GM23338 (cell line): ENCODE measurements at regions not wholly inside any gene's neighbourhood (a gene's known extent, or its start where the extent isn't known, plus 50 kb on each side); places are given as distances from the start of the nearest gene placed in this dataset.

Source experiments
- ATAC-seq: fragments of 200-7000 bp; cut with Tn5 transposase; 3 replicates; pipeline ENCODE4 v1.9.1; 2020
- DNase-seq: peaks from one replicate; pipeline ENCODE4 v3.0.0-alpha.2; 2015; ENCODE audit warnings: low spot score
- H2AFZ ChIP-seq: fragments of 200-600 bp; sonication (generic); 2 replicates; pipeline ENCODE4 v1.8.0; 2016; ENCODE audit warnings: antibody characterized with exemption, mild to moderate bottlenecking, moderate library complexity
- H3F3A ChIP-seq: fragments of 200-600 bp; sonication (generic); replicated peaks from 2 replicates; pipeline ENCODE4 v1.8.0; 2017; ENCODE audit warnings: antibody characterized with exemption, mixed run types, low read depth
- H3K27ac ChIP-seq: fragments of 200-600 bp; sonication (generic); 2 replicates; pipeline ENCODE4 v1.6.1; 2016; ENCODE audit warnings: low read depth
- H3K27me3 ChIP-seq: fragments of 200-600 bp; sonication (generic); 2 replicates; pipeline ENCODE4 v1.8.0; 2016; ENCODE audit warnings: mild to moderate bottlenecking, mixed run types, moderate library complexity; ENCODE audit not compliant: insufficient read depth
- H3K36me3 ChIP-seq: fragments of 200-600 bp; sonication (generic); 2 replicates; pipeline ENCODE4 v1.8.0; 2016; ENCODE audit warnings: mild to moderate bottlenecking; ENCODE audit not compliant: insufficient read depth
- H3K4me1 ChIP-seq: fragments of 200-600 bp; sonication (generic); 2 replicates; pipeline ENCODE4 v1.8.0; 2016; ENCODE audit warnings: mild to moderate bottlenecking, moderate library complexity; ENCODE audit not compliant: insufficient read depth
- H3K4me2 ChIP-seq: fragments of 200-600 bp; sonication (generic); 2 replicates; pipeline ENCODE4 v1.7.1; 2017; ENCODE audit warnings: mixed run types
- H3K4me3 ChIP-seq: fragments of 200-600 bp; sonication (generic); 2 replicates; pipeline ENCODE4 v1.6.1; 2016; ENCODE audit warnings: mixed run types
- H3K79me2 ChIP-seq: fragments of 200-600 bp; sonication (generic); replicated peaks from 2 replicates; pipeline ENCODE4 v1.8.0; 2017; ENCODE audit warnings: mild to moderate bottlenecking; ENCODE audit not compliant: insufficient read depth
- H3K9me2 ChIP-seq: fragments of 200-600 bp; sonication (generic); 2 replicates; pipeline ENCODE4 v1.8.0; 2017; ENCODE audit not compliant: insufficient read depth
- H4K20me1 ChIP-seq: fragments of 200-600 bp; sonication (generic); replicated peaks from 2 replicates; pipeline ENCODE4 v1.8.0; 2017; ENCODE audit warnings: mild to moderate bottlenecking; ENCODE audit not compliant: insufficient read depth
- H3K27ac Mint-ChIP-seq: 2 replicates; pipeline ENCODE4 v1.8.0; 2020; ENCODE audit warnings: inconsistent platforms, mild to moderate bottlenecking, moderate library complexity, mixed read lengths
- H3K27me3 Mint-ChIP-seq: 3 replicates; pipeline ENCODE4 v1.8.0; 2022; ENCODE audit warnings: low read depth, mild to moderate bottlenecking, moderate library complexity, mixed read lengths, inconsistent platforms; ENCODE audit not compliant: insufficient read depth, poor library complexity
- H3K36me3 Mint-ChIP-seq: 3 replicates; pipeline ENCODE4 v1.8.0; 2021; ENCODE audit warnings: low read depth, mild to moderate bottlenecking, inconsistent platforms, moderate library complexity, mixed read lengths
- H3K4me1 Mint-ChIP-seq: 3 replicates; pipeline ENCODE4 v1.8.0; 2020; ENCODE audit warnings: mild to moderate bottlenecking, inconsistent platforms, mixed read lengths
- H3K4me3 Mint-ChIP-seq: 3 replicates; pipeline ENCODE4 v1.8.0; 2021; ENCODE audit warnings: moderate library complexity, mild to moderate bottlenecking, inconsistent platforms, mixed read lengths
- H3K9me3 Mint-ChIP-seq: 3 replicates; pipeline ENCODE4 v1.8.0; 2020; ENCODE audit warnings: moderate library complexity, mild to moderate bottlenecking, inconsistent platforms, mixed read lengths
- CREB1 ChIP-seq: fragments of 250-450 bp; sonication (Bioruptor Pico); IDR thresholded peaks from 2 replicates; pipeline ENCODE4 v1.5.0; 2020; ENCODE audit warnings: low read depth, mild to moderate bottlenecking, moderate library complexity
- EZH2 ChIP-seq: fragments of 200-600 bp; sonication (generic); IDR thresholded peaks from one replicate; pipeline ENCODE4 v1.8.0; 2017; ENCODE audit warnings: antibody characterized with exemption, mild to moderate bottlenecking, low read depth; ENCODE audit not compliant: unreplicated experiment
- EZH2phosphoT487 ChIP-seq: fragments of 200-600 bp; sonication (generic); IDR thresholded peaks from one replicate; pipeline ENCODE4 v1.8.1; 2018; ENCODE audit warnings: antibody characterized with exemption; ENCODE audit not compliant: unreplicated experiment
- JUNB ChIP-seq: IDR thresholded peaks from one replicate; pipeline ENCODE4 v1.6.1; 2016; ENCODE audit warnings: antibody characterized with exemption; ENCODE audit not compliant: unreplicated experiment
- NANOG ChIP-seq: IDR thresholded peaks from 2 replicates; pipeline ENCODE4 v1.6.1; 2016; ENCODE audit warnings: antibody characterized with exemption, borderline replicate concordance
- POLR2AphosphoS5 ChIP-seq: IDR thresholded peaks from 2 replicates; pipeline ENCODE4 v1.6.1; 2016; ENCODE audit warnings: antibody characterized with exemption, low read depth
- STAT1 ChIP-seq: IDR thresholded peaks from one replicate; pipeline ENCODE4 v1.6.1; 2016; ENCODE audit warnings: antibody characterized with exemption; ENCODE audit not compliant: unreplicated experiment
- ZNF114 ChIP-seq: fragments of 250-450 bp; sonication (Bioruptor Pico); IDR thresholded peaks from 2 replicates; pipeline ENCODE4 v1.5.0; 2020; ENCODE audit warnings: mild to moderate bottlenecking, moderate library complexity
- ZNF331 ChIP-seq: fragments of 250-450 bp; sonication (Bioruptor Pico); IDR thresholded peaks from 2 replicates; pipeline ENCODE4 v1.5.0; 2020; ENCODE audit warnings: low read depth, mild to moderate bottlenecking, moderate library complexity
- TF ChIP-seq, protein P1 (sequence below): IDR thresholded peaks from one replicate; pipeline ENCODE4 v1.6.1; 2018; ENCODE audit warnings: antibody characterized with exemption; ENCODE audit not compliant: unreplicated experiment
- TF ChIP-seq, protein P2 (sequence below): fragments of 250-450 bp; sonication (Bioruptor Pico); IDR thresholded peaks from 2 replicates; pipeline ENCODE4 v1.5.0; 2020; ENCODE audit warnings: mild to moderate bottlenecking, moderate library complexity
- TF ChIP-seq, protein P3 (sequence below), 2 experiments: fragments of 200-600 bp in 1 of 2; sonication (generic) in 1 of 2; conservative IDR thresholded peaks; 2 replicates each; pipeline versions ENCODE4 v1.5.1 to v1.6.1; 2016 to 2017; ENCODE audit warnings: antibody characterized with exemption in 2 of 2, low read depth in 2 of 2, mild to moderate bottlenecking in 2 of 2, moderate library complexity in 1 of 2
- TF ChIP-seq, protein P4 (sequence below): IDR thresholded peaks from 2 replicates; pipeline ENCODE4 v1.6.1; 2016; ENCODE audit warnings: antibody characterized with exemption

DNA sequence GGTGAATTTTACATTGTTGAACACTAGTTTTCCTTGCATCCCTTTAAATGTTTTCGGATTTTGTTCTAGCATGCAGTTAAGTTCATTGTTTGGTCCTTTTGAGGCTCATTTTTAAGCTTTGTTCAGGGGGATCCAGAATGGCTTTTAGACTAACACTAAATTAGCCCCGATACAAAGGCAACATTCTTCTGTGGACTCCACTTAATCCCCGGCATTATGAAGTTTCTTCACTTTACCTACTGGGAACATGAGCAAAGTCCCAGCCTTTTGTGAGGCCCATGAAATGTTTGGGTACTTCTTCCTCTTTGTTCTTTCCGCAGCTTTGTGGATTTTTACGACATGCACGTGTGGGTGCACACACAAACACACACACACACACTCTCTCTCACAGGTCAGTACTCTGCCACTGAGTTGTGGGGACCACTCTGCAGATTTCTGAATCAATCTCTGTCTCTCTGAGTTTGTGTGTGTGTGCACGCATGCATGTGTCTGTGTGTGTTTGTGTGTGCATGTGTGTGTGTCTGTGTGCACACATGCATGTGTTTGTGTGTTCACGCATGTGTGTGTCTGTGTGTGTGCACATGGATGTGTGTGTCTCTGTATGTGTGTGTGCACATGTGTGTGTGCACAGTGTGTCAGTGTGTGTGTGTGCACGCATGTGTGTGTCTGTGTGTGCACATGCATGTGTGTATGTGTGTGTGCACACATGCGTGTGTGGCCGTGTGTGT is 240.4 kb upstream of the TNRC6C start:
- no peak overlapping the region for H3K27ac Mint-ChIP-seq
- H3K9me3 Mint-ChIP-seq = peaks cover 41% of the 10 kb centered on the region
- no peak overlapping the region for H2AFZ ChIP-seq
- no peak overlapping the region for H3K4me2 ChIP-seq
- no peak overlapping the region for H3K27ac ChIP-seq
- no peak overlapping the region for H3K4me3 Mint-ChIP-seq
- H4K20me1 ChIP-seq = no peaks in the 10 kb centered on the region
- H3K36me3 Mint-ChIP-seq = peaks cover 21% of the 10 kb centered on the region
- H3K79me2 ChIP-seq = no peaks in the 10 kb centered on the region
- peaks cover 4% of the 10 kb centered on the region; the same call in 1 of the 2 replicates for H3K36me3 ChIP-seq
- no peak for ATAC-seq
- TF ChIP-seq CREB1 (CRISPR knock-in tag) (no peak), ZNF331 (CRISPR knock-in tag) (no peak), EZH2phosphoT487 (no peak), NANOG (no peak), JUNB (no peak), POLR2AphosphoS5 (no peak), EZH2 (no peak), ZNF114 (CRISPR knock-in tag) (no peak), STAT1 (no peak)
- TF ChIP-seq, protein P1, sequence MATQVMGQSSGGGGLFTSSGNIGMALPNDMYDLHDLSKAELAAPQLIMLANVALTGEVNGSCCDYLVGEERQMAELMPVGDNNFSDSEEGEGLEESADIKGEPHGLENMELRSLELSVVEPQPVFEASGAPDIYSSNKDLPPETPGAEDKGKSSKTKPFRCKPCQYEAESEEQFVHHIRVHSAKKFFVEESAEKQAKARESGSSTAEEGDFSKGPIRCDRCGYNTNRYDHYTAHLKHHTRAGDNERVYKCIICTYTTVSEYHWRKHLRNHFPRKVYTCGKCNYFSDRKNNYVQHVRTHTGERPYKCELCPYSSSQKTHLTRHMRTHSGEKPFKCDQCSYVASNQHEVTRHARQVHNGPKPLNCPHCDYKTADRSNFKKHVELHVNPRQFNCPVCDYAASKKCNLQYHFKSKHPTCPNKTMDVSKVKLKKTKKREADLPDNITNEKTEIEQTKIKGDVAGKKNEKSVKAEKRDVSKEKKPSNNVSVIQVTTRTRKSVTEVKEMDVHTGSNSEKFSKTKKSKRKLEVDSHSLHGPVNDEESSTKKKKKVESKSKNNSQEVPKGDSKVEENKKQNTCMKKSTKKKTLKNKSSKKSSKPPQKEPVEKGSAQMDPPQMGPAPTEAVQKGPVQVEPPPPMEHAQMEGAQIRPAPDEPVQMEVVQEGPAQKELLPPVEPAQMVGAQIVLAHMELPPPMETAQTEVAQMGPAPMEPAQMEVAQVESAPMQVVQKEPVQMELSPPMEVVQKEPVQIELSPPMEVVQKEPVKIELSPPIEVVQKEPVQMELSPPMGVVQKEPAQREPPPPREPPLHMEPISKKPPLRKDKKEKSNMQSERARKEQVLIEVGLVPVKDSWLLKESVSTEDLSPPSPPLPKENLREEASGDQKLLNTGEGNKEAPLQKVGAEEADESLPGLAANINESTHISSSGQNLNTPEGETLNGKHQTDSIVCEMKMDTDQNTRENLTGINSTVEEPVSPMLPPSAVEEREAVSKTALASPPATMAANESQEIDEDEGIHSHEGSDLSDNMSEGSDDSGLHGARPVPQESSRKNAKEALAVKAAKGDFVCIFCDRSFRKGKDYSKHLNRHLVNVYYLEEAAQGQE = no peak
- TF ChIP-seq, protein P2, sequence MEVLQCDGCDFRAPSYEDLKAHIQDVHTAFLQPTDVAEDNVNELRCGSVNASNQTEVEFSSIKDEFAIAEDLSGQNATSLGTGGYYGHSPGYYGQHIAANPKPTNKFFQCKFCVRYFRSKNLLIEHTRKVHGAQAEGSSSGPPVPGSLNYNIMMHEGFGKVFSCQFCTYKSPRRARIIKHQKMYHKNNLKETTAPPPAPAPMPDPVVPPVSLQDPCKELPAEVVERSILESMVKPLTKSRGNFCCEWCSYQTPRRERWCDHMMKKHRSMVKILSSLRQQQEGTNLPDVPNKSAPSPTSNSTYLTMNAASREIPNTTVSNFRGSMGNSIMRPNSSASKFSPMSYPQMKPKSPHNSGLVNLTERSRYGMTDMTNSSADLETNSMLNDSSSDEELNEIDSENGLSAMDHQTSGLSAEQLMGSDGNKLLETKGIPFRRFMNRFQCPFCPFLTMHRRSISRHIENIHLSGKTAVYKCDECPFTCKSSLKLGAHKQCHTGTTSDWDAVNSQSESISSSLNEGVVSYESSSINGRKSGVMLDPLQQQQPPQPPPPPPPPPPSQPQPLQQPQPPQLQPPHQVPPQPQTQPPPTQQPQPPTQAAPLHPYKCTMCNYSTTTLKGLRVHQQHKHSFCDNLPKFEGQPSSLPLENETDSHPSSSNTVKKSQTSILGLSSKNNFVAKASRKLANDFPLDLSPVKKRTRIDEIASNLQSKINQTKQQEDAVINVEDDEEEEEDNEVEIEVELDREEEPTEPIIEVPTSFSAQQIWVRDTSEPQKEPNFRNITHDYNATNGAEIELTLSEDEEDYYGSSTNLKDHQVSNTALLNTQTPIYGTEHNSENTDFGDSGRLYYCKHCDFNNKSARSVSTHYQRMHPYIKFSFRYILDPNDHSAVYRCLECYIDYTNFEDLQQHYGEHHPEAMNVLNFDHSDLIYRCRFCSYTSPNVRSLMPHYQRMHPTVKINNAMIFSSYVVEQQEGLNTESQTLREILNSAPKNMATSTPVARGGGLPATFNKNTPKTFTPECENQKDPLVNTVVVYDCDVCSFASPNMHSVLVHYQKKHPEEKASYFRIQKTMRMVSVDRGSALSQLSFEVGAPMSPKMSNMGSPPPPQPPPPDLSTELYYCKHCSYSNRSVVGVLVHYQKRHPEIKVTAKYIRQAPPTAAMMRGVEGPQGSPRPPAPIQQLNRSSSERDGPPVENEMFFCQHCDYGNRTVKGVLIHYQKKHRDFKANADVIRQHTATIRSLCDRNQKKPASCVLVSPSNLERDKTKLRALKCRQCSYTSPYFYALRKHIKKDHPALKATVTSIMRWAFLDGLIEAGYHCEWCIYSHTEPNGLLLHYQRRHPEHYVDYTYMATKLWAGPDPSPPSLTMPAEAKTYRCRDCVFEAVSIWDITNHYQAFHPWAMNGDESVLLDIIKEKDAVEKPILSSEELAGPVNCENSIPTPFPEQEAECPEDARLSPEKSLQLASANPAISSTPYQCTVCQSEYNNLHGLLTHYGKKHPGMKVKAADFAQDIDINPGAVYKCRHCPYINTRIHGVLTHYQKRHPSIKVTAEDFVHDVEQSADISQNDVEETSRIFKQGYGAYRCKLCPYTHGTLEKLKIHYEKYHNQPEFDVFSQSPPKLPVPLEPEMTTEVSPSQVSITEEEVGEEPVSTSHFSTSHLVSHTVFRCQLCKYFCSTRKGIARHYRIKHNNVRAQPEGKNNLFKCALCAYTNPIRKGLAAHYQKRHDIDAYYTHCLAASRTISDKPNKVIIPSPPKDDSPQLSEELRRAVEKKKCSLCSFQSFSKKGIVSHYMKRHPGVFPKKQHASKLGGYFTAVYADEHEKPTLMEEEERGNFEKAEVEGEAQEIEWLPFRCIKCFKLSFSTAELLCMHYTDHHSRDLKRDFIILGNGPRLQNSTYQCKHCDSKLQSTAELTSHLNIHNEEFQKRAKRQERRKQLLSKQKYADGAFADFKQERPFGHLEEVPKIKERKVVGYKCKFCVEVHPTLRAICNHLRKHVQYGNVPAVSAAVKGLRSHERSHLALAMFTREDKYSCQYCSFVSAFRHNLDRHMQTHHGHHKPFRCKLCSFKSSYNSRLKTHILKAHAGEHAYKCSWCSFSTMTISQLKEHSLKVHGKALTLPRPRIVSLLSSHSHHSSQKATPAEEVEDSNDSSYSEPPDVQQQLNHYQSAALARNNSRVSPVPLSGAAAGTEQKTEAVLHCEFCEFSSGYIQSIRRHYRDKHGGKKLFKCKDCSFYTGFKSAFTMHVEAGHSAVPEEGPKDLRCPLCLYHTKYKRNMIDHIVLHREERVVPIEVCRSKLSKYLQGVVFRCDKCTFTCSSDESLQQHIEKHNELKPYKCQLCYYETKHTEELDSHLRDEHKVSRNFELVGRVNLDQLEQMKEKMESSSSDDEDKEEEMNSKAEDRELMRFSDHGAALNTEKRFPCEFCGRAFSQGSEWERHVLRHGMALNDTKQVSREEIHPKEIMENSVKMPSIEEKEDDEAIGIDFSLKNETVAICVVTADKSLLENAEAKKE (CRISPR knock-in tag) = no peak
- TF ChIP-seq, protein P3, sequence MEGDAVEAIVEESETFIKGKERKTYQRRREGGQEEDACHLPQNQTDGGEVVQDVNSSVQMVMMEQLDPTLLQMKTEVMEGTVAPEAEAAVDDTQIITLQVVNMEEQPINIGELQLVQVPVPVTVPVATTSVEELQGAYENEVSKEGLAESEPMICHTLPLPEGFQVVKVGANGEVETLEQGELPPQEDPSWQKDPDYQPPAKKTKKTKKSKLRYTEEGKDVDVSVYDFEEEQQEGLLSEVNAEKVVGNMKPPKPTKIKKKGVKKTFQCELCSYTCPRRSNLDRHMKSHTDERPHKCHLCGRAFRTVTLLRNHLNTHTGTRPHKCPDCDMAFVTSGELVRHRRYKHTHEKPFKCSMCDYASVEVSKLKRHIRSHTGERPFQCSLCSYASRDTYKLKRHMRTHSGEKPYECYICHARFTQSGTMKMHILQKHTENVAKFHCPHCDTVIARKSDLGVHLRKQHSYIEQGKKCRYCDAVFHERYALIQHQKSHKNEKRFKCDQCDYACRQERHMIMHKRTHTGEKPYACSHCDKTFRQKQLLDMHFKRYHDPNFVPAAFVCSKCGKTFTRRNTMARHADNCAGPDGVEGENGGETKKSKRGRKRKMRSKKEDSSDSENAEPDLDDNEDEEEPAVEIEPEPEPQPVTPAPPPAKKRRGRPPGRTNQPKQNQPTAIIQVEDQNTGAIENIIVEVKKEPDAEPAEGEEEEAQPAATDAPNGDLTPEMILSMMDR (conservative IDR thresholded peaks at IDR 0.05; ENCODE audit: low read depth in 2 of 2) = no peak
- TF ChIP-seq, protein P4, sequence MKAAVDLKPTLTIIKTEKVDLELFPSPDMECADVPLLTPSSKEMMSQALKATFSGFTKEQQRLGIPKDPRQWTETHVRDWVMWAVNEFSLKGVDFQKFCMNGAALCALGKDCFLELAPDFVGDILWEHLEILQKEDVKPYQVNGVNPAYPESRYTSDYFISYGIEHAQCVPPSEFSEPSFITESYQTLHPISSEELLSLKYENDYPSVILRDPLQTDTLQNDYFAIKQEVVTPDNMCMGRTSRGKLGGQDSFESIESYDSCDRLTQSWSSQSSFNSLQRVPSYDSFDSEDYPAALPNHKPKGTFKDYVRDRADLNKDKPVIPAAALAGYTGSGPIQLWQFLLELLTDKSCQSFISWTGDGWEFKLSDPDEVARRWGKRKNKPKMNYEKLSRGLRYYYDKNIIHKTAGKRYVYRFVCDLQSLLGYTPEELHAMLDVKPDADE = no peak
- DNase-seq = no peak
- peaks cover 9% of the 10 kb centered on the region for H3F3A ChIP-seq
- peaks cover 6% of the 10 kb centered on the region for H3K27me3 Mint-ChIP-seq
- no peaks in the 10 kb centered on the region for H3K9me2 ChIP-seq
- no peaks in the 10 kb centered on the region for H3K27me3 ChIP-seq
- peaks cover 6% of the 10 kb centered on the region; the same call in 1 of the 2 replicates for H3K4me1 ChIP-seq
- no peak overlapping the region for H3K4me3 ChIP-seq
- peaks cover 18% of the 10 kb centered on the region for H3K4me1 Mint-ChIP-seq
